GM19023 (cell line): ENCODE measurements at regions not wholly inside any gene's neighbourhood (a gene's known extent, or its start where the extent isn't known, plus 50 kb on each side); places are given as distances from the start of the nearest gene placed in this dataset.
"Not testable (repeated sequence)": the region's sequence is repeated elsewhere in the genome, so short reads cannot be mapped to it uniquely, and the experiment has no call there.

Experiments
- ATAC-seq: cut with Tn5 transposase; IDR thresholded peaks from one replicate; pipeline ENCODE4 v1.9.1; 2021; ENCODE audit warnings: mild to moderate bottlenecking, moderate library complexity; ENCODE audit not compliant: unreplicated experiment

- no peak for ATAC-seq
Measured at GRCh38 chr5:106849266-106849665, 821.5 kb downstream of the EFNA5 start.

GRCh38 chr5:106843812-106844416 is 826.8 kb downstream of the EFNA5 start:
- no peak for ATAC-seq

- ATAC-seq = no peak
Measured at GRCh38 chr5:106833517-106833916, 837.2 kb downstream of the EFNA5 start.

- no peak for ATAC-seq
Measured at GRCh38 chr5:106827061-106827460, 843.7 kb downstream of the EFNA5 start.

- ATAC-seq = no peak
Measured at GRCh38 chr5:106825374-106825773, 845.4 kb downstream of the EFNA5 start.

GRCh38 chr5:106822851-106823250 is 847.9 kb downstream of the EFNA5 start:
- no peak for ATAC-seq

- ATAC-seq = no peak
Measured at GRCh38 chr5:106818552-106818951, 852.2 kb downstream of the EFNA5 start.

- no peak for ATAC-seq
Measured at GRCh38 chr5:106814961-106815360, 855.8 kb downstream of the EFNA5 start.

- no peak for ATAC-seq
Measured at GRCh38 chr5:106801554-106801953, 869.2 kb downstream of the EFNA5 start.

- ATAC-seq = no peak
Measured at GRCh38 chr5:106797996-106798395, 872.7 kb downstream of the EFNA5 start.

- no peak for ATAC-seq
Measured at GRCh38 chr5:106796081-106796480, 874.7 kb downstream of the EFNA5 start.

- no peak for ATAC-seq
Measured at GRCh38 chr5:106784846-106785245, 885.9 kb downstream of the EFNA5 start.

GRCh38 chr5:106780355-106780754 is 890.4 kb downstream of the EFNA5 start:
- no peak for ATAC-seq

GRCh38 chr5:106776515-106776914 is 894.2 kb downstream of the EFNA5 start:
- not testable (repeated sequence) for ATAC-seq

GRCh38 chr5:106768392-106768791 is 902.3 kb downstream of the EFNA5 start:
- no peak for ATAC-seq

- no peak for ATAC-seq
Measured at GRCh38 chr5:106766916-106767315, 903.8 kb downstream of the EFNA5 start.

- ATAC-seq = no peak
Measured at GRCh38 chr5:106759581-106759980, 911.2 kb downstream of the EFNA5 start.

GRCh38 chr5:106759152-106759551 is 911.6 kb downstream of the EFNA5 start:
- no peak for ATAC-seq

GRCh38 chr5:106757672-106758071 is 913.1 kb downstream of the EFNA5 start:
- no peak for ATAC-seq

- no peak for ATAC-seq
Measured at GRCh38 chr5:106755789-106756188, 914.9 kb downstream of the EFNA5 start.

- no peak for ATAC-seq
Measured at GRCh38 chr5:106755066-106755465, 915.7 kb downstream of the EFNA5 start.

GRCh38 chr5:106749826-106750225 is 920.9 kb downstream of the EFNA5 start:
- ATAC-seq = no peak

GRCh38 chr5:106739127-106739526 is 931.6 kb downstream of the EFNA5 start:
- ATAC-seq = no peak
